K562 (cell line): ENCODE measurements at regions not wholly inside any gene's neighbourhood (a gene's known extent, or its start where the extent isn't known, plus 50 kb on each side); places are given as distances from the start of the nearest gene placed in this dataset.

ENCODE experiments used
- ATAC-seq: fragments of 200-7000 bp; cut with Tn5 transposase; 3 replicates; pipeline ENCODE4 v1.9.1; 2020; ENCODE audit warnings: moderate library complexity
- BruUV-seq: library from RNA; stranded (reverse); fragments of 400-500 nt; replicated peaks from 2 replicates; lab custom pipeline; 2021; lab: Mats Ljungman, UMichigan
- CTCF ChIA-PET: fragments of 300-600 bp; formaldehyde crosslinking; extraction: SDS; loops from one replicate; lab custom pipeline; 2021; ENCODE audit warnings: low intra/inter-chr PET ratio; lab: Yijun Ruan, JAX
- POLR2A ChIA-PET: fragments of 300-600, 350-650 bp; sonication (Branson Sonifier 250); formaldehyde crosslinking; extraction: SDS; loops from one replicate; lab custom pipeline; 2021; ENCODE audit warnings: antibody characterized with exemption, inconsistent platforms; lab: Yijun Ruan, JAX
- DNase-seq, 4 experiments: peaks; one replicate each; pipeline versions ENCODE4 v3.0.0 to v3.0.0-alpha.2; 2011 to 2018; ENCODE audit warnings: low spot score in 3 of 4, mixed read lengths in 3 of 4; ENCODE audit errors: extremely low read depth in 1 of 4
- FAIRE-seq: peaks from 2 replicates; lab custom pipeline; 2011; peaks lifted over from hg19 to GRCh38; lab: Jason Lieb, UNC
- H2AFZ ChIP-seq: 2 replicates; pipeline ENCODE4 v1.6.0; 2011; ENCODE audit warnings: low read depth, low read length, control low read depth, inconsistent platforms
- H3K27ac ChIP-seq: fragments of 200-600 bp; 3 replicates; pipeline ENCODE4 v1.8.0; 2011; ENCODE audit warnings: low read depth, mild to moderate bottlenecking, control low read depth, inconsistent platforms, low read length, moderate library complexity, mixed read lengths; ENCODE audit errors: extremely low read depth
- H3K27me3 ChIP-seq, 2 experiments: fragments of 300-600 bp in 1 of 2; 2 replicates in 1 of 2; 3 replicates in 1 of 2; pipeline versions ENCODE4 v1.6.0 to v1.8.0; 2011; ENCODE audit warnings: inconsistent platforms in 2 of 2, low read length in 2 of 2, mild to moderate bottlenecking in 1 of 2, mixed read lengths in 1 of 2, moderate library complexity in 1 of 2; ENCODE audit not compliant: control insufficient read depth in 2 of 2, insufficient read depth in 2 of 2
- H3K36me3 ChIP-seq: fragments of 300-600 bp; 3 replicates; pipeline ENCODE4 v1.8.0; 2011; ENCODE audit warnings: mild to moderate bottlenecking, low read length, inconsistent platforms; ENCODE audit not compliant: control insufficient read depth, insufficient read depth
- H3K4me1 ChIP-seq, 2 experiments: fragments of 200-600 bp in 1 of 2; replicated peaks in 1 of 2; 2 replicates in 1 of 2; 3 replicates in 1 of 2; pipeline versions ENCODE4 v1.5.1 to v1.8.0; 2011; ENCODE audit warnings: inconsistent platforms in 2 of 2, low read length in 2 of 2, mild to moderate bottlenecking in 1 of 2, mixed read lengths in 1 of 2, moderate library complexity in 1 of 2; ENCODE audit not compliant: control insufficient read depth in 2 of 2, insufficient read depth in 2 of 2
- H3K4me2 ChIP-seq: 2 replicates; pipeline ENCODE4 v1.6.1; 2011; ENCODE audit warnings: low read length, control low read depth, inconsistent platforms, mixed read lengths; ENCODE audit not compliant: insufficient read depth
- H3K4me3 ChIP-seq: fragments of 200-600 bp; sonication (generic), shearing (Covaris generic); 2 replicates; pipeline ENCODE4 v1.5.1; 2016; ENCODE audit warnings: control low read depth, inconsistent platforms
- H3K79me2 ChIP-seq: fragments of 200-600 bp; 3 replicates; pipeline ENCODE4 v1.8.0; 2011; ENCODE audit warnings: low read length, inconsistent platforms; ENCODE audit not compliant: control insufficient read depth, insufficient read depth
- H3K9ac ChIP-seq, 2 experiments: 2 replicates each; pipeline versions ENCODE4 v1.6.0 to v1.6.1; 2011; ENCODE audit warnings: low read depth in 2 of 2, low read length in 2 of 2, control low read depth in 1 of 2, inconsistent platforms in 1 of 2, mild to moderate bottlenecking in 1 of 2, mixed read lengths in 1 of 2; ENCODE audit not compliant: insufficient read depth in 1 of 2
- H3K9me1 ChIP-seq: one replicate; pipeline ENCODE4 v1.6.0; 2011; ENCODE audit warnings: inconsistent platforms, mild to moderate bottlenecking, low read length, moderate library complexity; ENCODE audit not compliant: control insufficient read depth, insufficient read depth
- H3K9me3 ChIP-seq: replicated peaks from 2 replicates; pipeline ENCODE4 v1.5.1; 2011; ENCODE audit warnings: low read depth, low read length, inconsistent platforms; ENCODE audit not compliant: control insufficient read depth, insufficient read depth
- H4K20me1 ChIP-seq: replicated peaks from 2 replicates; pipeline ENCODE4 v1.6.1; 2011; ENCODE audit warnings: low read length, inconsistent platforms, mixed read lengths; ENCODE audit not compliant: control insufficient read depth, insufficient read depth
- FOXA1 ChIP-seq: fragments of 450-650 bp; IDR thresholded peaks from 2 replicates; pipeline ENCODE4 v1.6.1; 2016; ENCODE audit warnings: mild to moderate bottlenecking, borderline replicate concordance
- NRF1 ChIP-seq, 2 experiments: fragments of 450-650 bp; IDR thresholded peaks in 1 of 2; conservative IDR thresholded peaks in 1 of 2; 2 replicates each; pipeline ENCODE4 v1.6.1; 2014; ENCODE audit warnings: mild to moderate bottlenecking in 2 of 2
- PHTF2 ChIP-seq: fragments of 250-450 bp; sonication (Bioruptor Pico); IDR thresholded peaks from 2 replicates; pipeline ENCODE4 v1.5.0; 2021; ENCODE audit warnings: mild to moderate bottlenecking
- TAF7 ChIP-seq: fragments of 450-650 bp; IDR thresholded peaks from 2 replicates; pipeline ENCODE4 v1.6.1; 2016; ENCODE audit warnings: missing genetic modification characterization, missing compliant biosample characterization
- ZNF586 ChIP-seq: fragments of 450-650 bp; formaldehyde crosslinking; conservative IDR thresholded peaks from 2 replicates; pipeline ENCODE4 v1.4.0; 2020; ENCODE audit warnings: mild to moderate bottlenecking, moderate library complexity
- ZNF592 ChIP-seq: fragments of 450-650 bp; IDR thresholded peaks from 2 replicates; pipeline ENCODE4 v1.6.1; 2017; ENCODE audit warnings: antibody characterized with exemption, mild to moderate bottlenecking
- WGBS: fragments of 100-300 bp; shearing (Covaris generic); methylation state at CpG from one replicate; pipeline ENCODE4 v1.1.6; 2016; ENCODE audit warnings: low coverage, mixed read lengths; ENCODE audit not compliant: insufficient coverage; ENCODE audit errors: missing lambda C conversion rate; 5-methylcytosine and 5-hydroxymethylcytosine counted together
- in situ Hi-C: fragments of 300-500 bp; cut with MboI; formaldehyde crosslinking; loops from 4 replicates; pipeline ENCODE4 v1.15.0; 2018; ENCODE audit warnings: inconsistent platforms, mixed read lengths
- intact Hi-C: fragments of 100-400 bp; cut with micrococcal nuclease; formaldehyde crosslinking; loops from 2 replicates; pipeline ENCODE4 v1.14.2; 2022

- peaks cover 0 to 4% of the 10 kb centered on the region in 2 experiments; a peak in 1 of 5 replicates for H3K27me3 ChIP-seq
- FAIRE-seq (no peak), ATAC-seq (no peak; the same call in 2 of the 3 replicates), DNase-seq (no peak)
- no peaks in the 10 kb centered on the region for H3K79me2 ChIP-seq
- H4K20me1 ChIP-seq = no peaks in the 10 kb centered on the region
- TF ChIP-seq ZNF586 (no peak), ZNF592 (no peak), FOXA1 (no peak), TAF7 (tag) (no peak), PHTF2 (no peak), NRF1 (conservative IDR thresholded peaks at IDR 0.05 in 1 of 2, IDR thresholded peaks at IDR 0.05 in 1 of 2) (peak in 1 of 2 experiments; percentile 28; a peak in 2 of 4 replicates)
- WGBS = 2% methylated on average over 8 of the region's 8 CpGs
- CTCF ChIA-PET = no interaction called here
- H3K4me1 ChIP-seq = peaks cover 0 to 5% of the 10 kb centered on the region in 2 experiments; a peak in 1 of 5 replicates
- no peak overlapping the region for H3K27ac ChIP-seq
- POLR2A ChIA-PET = no interaction called here
- no TSS peak for BruUV-seq
- no peak overlapping the region for H3K4me2 ChIP-seq
- no peaks in the 10 kb centered on the region for H3K9me3 ChIP-seq
- no peak overlapping the region for H2AFZ ChIP-seq
- no peaks in the 10 kb centered on the region for H3K9me1 ChIP-seq
- no peak overlapping the region for H3K4me3 ChIP-seq
- H3K36me3 ChIP-seq = no peaks in the 10 kb centered on the region
- in situ Hi-C loops (no loop called here), intact Hi-C loops (no loop called here)
- no peak overlapping the region for H3K9ac ChIP-seq
Measured at GRCh38 chr7:69395061-69395714, 203.1 kb upstream of the AUTS2 start.
